ENCODE measurements at regions not wholly inside any gene's neighbourhood (a gene's known extent, or its start where the extent isn't known, plus 50 kb on each side); places are given as distances from the start of the nearest gene placed in this dataset.
"Not testable (repeated sequence)": the region's sequence is repeated elsewhere in the genome, so short reads cannot be mapped to it uniquely, and the experiment has no call there.

DNA sequence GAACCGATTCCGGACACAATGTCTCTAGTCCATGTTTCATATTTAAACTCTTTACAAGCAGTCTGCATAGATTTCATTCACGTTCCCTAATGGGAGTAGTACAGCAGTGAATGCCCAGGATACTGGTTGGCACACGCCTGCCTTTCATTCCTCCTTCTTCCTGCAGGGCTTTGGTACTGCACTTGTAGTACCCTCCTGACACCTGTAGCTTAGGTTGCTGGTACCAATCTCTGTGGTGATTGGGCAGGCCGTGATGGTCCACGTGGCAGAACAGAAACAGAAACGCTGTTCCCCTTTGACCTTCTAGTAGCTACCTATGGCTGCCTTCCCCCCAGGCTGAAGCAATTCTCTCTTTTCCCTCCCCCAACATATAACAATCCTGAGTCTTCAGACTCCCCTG lies 107.3 kb upstream of the MEGF10 start:
- Histone ChIP-seq H3K4me2 (ENCODE audit: low read depth, low read length, poor library complexity, severe bottlenecking) (no peak overlapping the region), H3K36me3 (ENCODE audit: insufficient read depth, low read length) (no peaks in the 10 kb centered on the region), H2AFZ (ENCODE audit: low read length) (no peak overlapping the region)

GRCh38 chr5:127184851-127185250 lies 105.7 kb upstream of the MEGF10 start:
- no peaks in the 10 kb centered on the region for H3K4me1 ChIP-seq (ENCODE audit: low read length)
- H3K4me2 ChIP-seq (ENCODE audit: low read depth, low read length, poor library complexity, severe bottlenecking), result no peak overlapping the region
- no peaks in the 10 kb centered on the region for H3K9me3 ChIP-seq (ENCODE audit: low read length)
- no peak overlapping the region for H2AFZ ChIP-seq (ENCODE audit: low read length)
- H4K20me1 ChIP-seq (ENCODE audit: insufficient read depth, low read depth, low read length), result no peaks in the 10 kb centered on the region
- no peak for DNase-seq
- no peaks in the 10 kb centered on the region for H3K79me2 ChIP-seq (ENCODE audit: low read length)
- H3K27me3 ChIP-seq (ENCODE audit: low read length), result no peaks in the 10 kb centered on the region
- no peaks in the 10 kb centered on the region for H3K36me3 ChIP-seq (ENCODE audit: insufficient read depth, low read length)
- H3K27ac ChIP-seq (ENCODE audit: low read length), result no peak overlapping the region
- no peaks in the 10 kb centered on the region for H3K9me2 ChIP-seq (replicated peaks; ENCODE audit: insufficient read depth, low read length)
- no peak overlapping the region for H3K9ac ChIP-seq (ENCODE audit: low read length)
- H3K4me3 ChIP-seq (ENCODE audit: low read length), result no peak overlapping the region

More for the DNA sequence above, 107.3 kb upstream of the MEGF10 start:
- no peaks in the 10 kb centered on the region for H3K4me1 ChIP-seq (ENCODE audit: low read length)
- no peaks in the 10 kb centered on the region for H3K9me2 ChIP-seq (replicated peaks; ENCODE audit: insufficient read depth, low read length)
- no peaks in the 10 kb centered on the region for H3K79me2 ChIP-seq (ENCODE audit: low read length)
- no peak overlapping the region for H3K9ac ChIP-seq (ENCODE audit: low read length)
- H4K20me1 ChIP-seq (ENCODE audit: insufficient read depth, low read depth, low read length), result no peaks in the 10 kb centered on the region
- no peaks in the 10 kb centered on the region for H3K9me3 ChIP-seq (ENCODE audit: low read length)
- no peak overlapping the region for H3K27ac ChIP-seq (ENCODE audit: low read length)
- no peak for DNase-seq
- H3K27me3 ChIP-seq (ENCODE audit: low read length), result no peaks in the 10 kb centered on the region
- no peak overlapping the region for H3K4me3 ChIP-seq (ENCODE audit: low read length)

GRCh38 chr5:127186657-127187056 lies 103.9 kb upstream of the MEGF10 start:
- Histone ChIP-seq H3K9me3 (ENCODE audit: low read length) (no peaks in the 10 kb centered on the region), H3K4me1 (ENCODE audit: low read length) (no peaks in the 10 kb centered on the region), H3K9me2 (replicated peaks; ENCODE audit: insufficient read depth, low read length) (no peaks in the 10 kb centered on the region), H3K4me2 (ENCODE audit: low read depth, low read length, poor library complexity, severe bottlenecking) (no peak overlapping the region), H3K27me3 (ENCODE audit: low read length) (no peaks in the 10 kb centered on the region), H4K20me1 (ENCODE audit: insufficient read depth, low read depth, low read length) (no peaks in the 10 kb centered on the region), H3K79me2 (ENCODE audit: low read length) (no peaks in the 10 kb centered on the region), H3K27ac (ENCODE audit: low read length) (no peak overlapping the region), H3K4me3 (ENCODE audit: low read length) (no peak overlapping the region), H3K9ac (ENCODE audit: low read length) (no peak overlapping the region), H2AFZ (ENCODE audit: low read length) (no peak overlapping the region), H3K36me3 (ENCODE audit: insufficient read depth, low read length) (no peaks in the 10 kb centered on the region)
- DNase-seq, result no peak

DNA sequence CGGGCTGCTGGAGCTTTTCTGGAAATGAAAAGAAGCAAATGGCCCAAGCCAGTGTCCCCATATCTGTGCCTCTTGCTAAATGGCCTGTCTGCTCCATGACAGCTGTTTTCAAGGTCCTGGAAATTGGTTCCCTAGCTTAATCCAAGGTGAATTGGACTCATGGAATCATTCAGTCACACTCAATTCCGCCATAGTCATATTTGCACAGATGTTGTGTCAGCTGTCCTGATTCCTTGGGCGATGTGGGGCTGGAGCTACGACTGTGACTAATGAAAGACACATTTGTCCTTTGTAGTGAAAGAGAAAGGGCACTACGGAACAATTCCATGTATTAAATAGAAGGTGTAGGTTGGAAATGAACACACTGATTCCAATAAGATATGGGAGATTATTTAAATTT lies 102.9 kb upstream of the MEGF10 start:
- H3K36me3 ChIP-seq (ENCODE audit: insufficient read depth, low read length), result no peaks in the 10 kb centered on the region
- no peaks in the 10 kb centered on the region for H3K79me2 ChIP-seq (ENCODE audit: low read length)
- H3K9me3 ChIP-seq (ENCODE audit: low read length), result no peaks in the 10 kb centered on the region
- DNase-seq, result no peak
- no peak overlapping the region for H3K9ac ChIP-seq (ENCODE audit: low read length)
- no peak overlapping the region for H3K4me3 ChIP-seq (ENCODE audit: low read length)
- no peaks in the 10 kb centered on the region for H4K20me1 ChIP-seq (ENCODE audit: insufficient read depth, low read depth, low read length)
- no peaks in the 10 kb centered on the region for H3K4me1 ChIP-seq (ENCODE audit: low read length)
- H3K4me2 ChIP-seq (ENCODE audit: low read depth, low read length, poor library complexity, severe bottlenecking), result no peak overlapping the region
- H2AFZ ChIP-seq (ENCODE audit: low read length), result no peak overlapping the region
- H3K27ac ChIP-seq (ENCODE audit: low read length), result no peak overlapping the region
- H3K27me3 ChIP-seq (ENCODE audit: low read length), result no peaks in the 10 kb centered on the region
- no peaks in the 10 kb centered on the region for H3K9me2 ChIP-seq (replicated peaks; ENCODE audit: insufficient read depth, low read length)

DNA sequence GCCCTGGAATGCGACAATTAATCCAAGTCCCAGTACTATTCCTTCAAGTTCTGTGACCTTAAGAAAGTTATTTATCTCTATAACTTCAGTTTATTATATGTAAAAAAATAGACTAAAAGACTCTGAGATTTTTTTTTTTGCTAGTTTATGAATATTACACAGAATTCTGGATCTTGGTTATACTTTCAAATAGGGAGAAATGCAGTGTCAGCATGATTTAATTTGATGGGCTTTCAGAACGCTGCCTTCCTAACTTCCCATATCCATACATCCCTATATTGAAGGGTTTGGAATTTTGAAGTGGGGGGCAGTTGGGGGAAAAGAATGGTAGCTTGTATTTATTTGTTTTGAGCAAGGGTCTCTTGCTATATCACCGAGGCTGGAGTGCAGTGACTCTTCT lies 98.4 kb upstream of the MEGF10 start:
- no peaks in the 10 kb centered on the region for H3K9me2 ChIP-seq (replicated peaks; ENCODE audit: insufficient read depth, low read length)
- no peaks in the 10 kb centered on the region for H3K79me2 ChIP-seq (ENCODE audit: low read length)
- no peak overlapping the region for H2AFZ ChIP-seq (ENCODE audit: low read length)
- H3K27me3 ChIP-seq (ENCODE audit: low read length), result no peaks in the 10 kb centered on the region
- no peak overlapping the region for H3K27ac ChIP-seq (ENCODE audit: low read length)
- no peak for DNase-seq
- H4K20me1 ChIP-seq (ENCODE audit: insufficient read depth, low read depth, low read length), result no peaks in the 10 kb centered on the region
- no peaks in the 10 kb centered on the region for H3K4me1 ChIP-seq (ENCODE audit: low read length)
- H3K4me2 ChIP-seq (ENCODE audit: low read depth, low read length, poor library complexity, severe bottlenecking), result no peak overlapping the region
- H3K36me3 ChIP-seq (ENCODE audit: insufficient read depth, low read length), result no peaks in the 10 kb centered on the region
- H3K9ac ChIP-seq (ENCODE audit: low read length), result no peak overlapping the region
- no peak overlapping the region for H3K4me3 ChIP-seq (ENCODE audit: low read length)
- no peaks in the 10 kb centered on the region for H3K9me3 ChIP-seq (ENCODE audit: low read length)

DNA sequence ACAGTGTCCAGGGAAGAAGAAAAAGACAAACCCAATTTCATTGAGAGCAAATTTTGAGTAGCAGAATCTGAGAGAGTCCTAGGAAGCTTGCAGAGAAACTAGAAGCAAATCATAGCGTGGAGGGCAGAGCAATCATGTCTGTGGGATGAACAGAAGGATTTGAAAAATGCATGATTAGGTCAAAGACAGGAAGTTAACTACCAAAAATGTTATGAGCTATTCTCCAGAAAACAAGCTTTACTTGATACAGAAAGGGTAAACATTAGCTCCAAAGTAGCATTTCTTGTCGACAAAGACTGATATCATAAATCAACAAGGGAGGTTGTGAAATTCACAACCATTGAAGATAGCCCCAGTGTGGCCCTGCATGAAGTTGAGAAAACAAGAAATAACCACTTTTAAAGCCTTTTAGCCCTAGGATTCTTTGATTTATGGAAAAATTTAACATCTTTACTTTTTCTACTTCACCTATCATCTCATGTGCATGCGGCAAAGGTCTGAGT lies 97.7 kb upstream of the MEGF10 start:
- Histone ChIP-seq H3K4me3 (ENCODE audit: low read length) (no peak overlapping the region), H3K79me2 (ENCODE audit: low read length) (no peaks in the 10 kb centered on the region), H3K4me1 (ENCODE audit: low read length) (no peaks in the 10 kb centered on the region), H3K27me3 (ENCODE audit: low read length) (no peaks in the 10 kb centered on the region), H3K36me3 (ENCODE audit: insufficient read depth, low read length) (no peaks in the 10 kb centered on the region), H3K27ac (ENCODE audit: low read length) (no peak overlapping the region), H4K20me1 (ENCODE audit: insufficient read depth, low read depth, low read length) (no peaks in the 10 kb centered on the region), H3K4me2 (ENCODE audit: low read depth, low read length, poor library complexity, severe bottlenecking) (no peak overlapping the region), H3K9me3 (ENCODE audit: low read length) (no peaks in the 10 kb centered on the region), H3K9ac (ENCODE audit: low read length) (no peak overlapping the region), H3K9me2 (replicated peaks; ENCODE audit: insufficient read depth, low read length) (no peaks in the 10 kb centered on the region), H2AFZ (ENCODE audit: low read length) (no peak overlapping the region)
- no peak for DNase-seq

- no peak for DNase-seq
- Histone ChIP-seq H3K4me1 (ENCODE audit: low read length) (no peaks in the 10 kb centered on the region), H3K4me3 (ENCODE audit: low read length) (no peak overlapping the region), H3K79me2 (ENCODE audit: low read length) (no peaks in the 10 kb centered on the region), H3K9me3 (ENCODE audit: low read length) (no peaks in the 10 kb centered on the region), H3K27ac (ENCODE audit: low read length) (no peak overlapping the region), H4K20me1 (ENCODE audit: insufficient read depth, low read depth, low read length) (no peaks in the 10 kb centered on the region), H2AFZ (ENCODE audit: low read length) (no peak overlapping the region), H3K9ac (ENCODE audit: low read length) (no peak overlapping the region), H3K36me3 (ENCODE audit: insufficient read depth, low read length) (no peaks in the 10 kb centered on the region), H3K4me2 (ENCODE audit: low read depth, low read length, poor library complexity, severe bottlenecking) (no peak overlapping the region), H3K9me2 (replicated peaks; ENCODE audit: insufficient read depth, low read length) (no peaks in the 10 kb centered on the region), H3K27me3 (ENCODE audit: low read length) (no peaks in the 10 kb centered on the region)
Measured at GRCh38 chr5:127196042-127196441, 94.6 kb upstream of the MEGF10 start.

DNA sequence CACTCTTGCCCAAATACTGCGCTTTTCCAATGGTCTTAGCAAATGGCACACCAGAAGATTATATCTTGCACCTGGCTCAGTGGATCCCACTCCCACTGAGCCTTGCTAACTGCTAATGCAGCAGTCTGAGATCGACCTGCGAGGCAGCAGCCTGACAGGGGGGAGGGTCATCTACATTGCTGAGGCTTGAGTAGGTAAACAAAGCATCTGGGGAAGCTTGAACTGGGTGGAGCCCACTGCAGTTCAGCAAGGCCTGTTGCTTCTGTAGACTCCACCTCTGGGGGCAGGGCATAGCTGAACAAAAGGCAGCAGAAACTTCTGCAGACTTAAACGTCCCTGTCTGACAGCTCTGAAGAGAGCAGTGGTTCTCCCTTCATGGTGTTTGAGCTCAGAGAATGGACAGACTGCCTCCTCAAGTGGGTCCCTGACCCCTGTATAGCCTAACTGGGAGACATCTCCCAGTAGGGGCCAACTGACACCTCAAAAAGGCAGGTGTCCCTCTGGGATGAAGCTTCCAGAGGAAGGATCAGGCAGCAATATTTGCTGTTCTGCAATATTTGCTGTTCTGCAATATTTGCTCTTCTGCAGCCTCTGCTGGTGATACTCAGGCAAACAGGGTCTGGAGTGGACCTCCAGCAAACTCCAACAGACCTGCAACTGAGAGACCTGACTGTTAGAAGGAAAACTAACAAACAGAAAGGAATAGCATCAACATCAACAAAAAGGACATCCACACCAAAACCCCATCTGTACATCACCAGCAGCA lies 93.0 kb upstream of the MEGF10 start:
- H3K27ac ChIP-seq (ENCODE audit: low read length); H3K4me2 ChIP-seq (ENCODE audit: low read depth, low read length, poor library complexity, severe bottlenecking); DNase-seq; H3K27me3 ChIP-seq (ENCODE audit: low read length); H3K4me3 ChIP-seq (ENCODE audit: low read length); H3K4me1 ChIP-seq (ENCODE audit: low read length); H3K9me2 ChIP-seq (replicated peaks; ENCODE audit: insufficient read depth, low read length); H3K36me3 ChIP-seq (ENCODE audit: insufficient read depth, low read length); H3K9me3 ChIP-seq (ENCODE audit: low read length); H2AFZ ChIP-seq (ENCODE audit: low read length); H3K9ac ChIP-seq (ENCODE audit: low read length); H3K79me2 ChIP-seq (ENCODE audit: low read length); H4K20me1 ChIP-seq (ENCODE audit: insufficient read depth, low read depth, low read length): not testable (repeated sequence)
